Ishikawa (cell line): ENCODE measurements at regions not wholly inside any gene's neighbourhood (a gene's known extent, or its start where the extent isn't known, plus 50 kb on each side); places are given as distances from the start of the nearest gene placed in this dataset.

Source experiments
- EP300 ChIP-seq: IDR thresholded peaks from 2 replicates; pipeline ENCODE4 v1.6.1; 2012; ENCODE audit warnings: borderline replicate concordance
- REST ChIP-seq: IDR thresholded peaks from 2 replicates; pipeline ENCODE4 v1.6.1; 2012; ENCODE audit warnings: low read depth, mild to moderate bottlenecking
- YY1 ChIP-seq: IDR thresholded peaks from 2 replicates; pipeline ENCODE4 v1.6.1; 2012; ENCODE audit warnings: low read depth

GRCh38 chr2:208782097-208782496 lies 375.5 kb downstream of the PTH2R start:
- no peak for TF ChIP-seq YY1
- TF ChIP-seq REST, result no peak
- no peak for TF ChIP-seq EP300
